ENCODE measurements at regions not wholly inside any gene's neighbourhood (a gene's known extent, or its start where the extent isn't known, plus 50 kb on each side); places are given as distances from the start of the nearest gene placed in this dataset.
A peak's percentile ranks its signal among the peaks of the same experiment; 100 is the strongest.
"Not testable (repeated sequence)": the region's sequence is repeated elsewhere in the genome, so short reads cannot be mapped to it uniquely, and the experiment has no call there.

DNA sequence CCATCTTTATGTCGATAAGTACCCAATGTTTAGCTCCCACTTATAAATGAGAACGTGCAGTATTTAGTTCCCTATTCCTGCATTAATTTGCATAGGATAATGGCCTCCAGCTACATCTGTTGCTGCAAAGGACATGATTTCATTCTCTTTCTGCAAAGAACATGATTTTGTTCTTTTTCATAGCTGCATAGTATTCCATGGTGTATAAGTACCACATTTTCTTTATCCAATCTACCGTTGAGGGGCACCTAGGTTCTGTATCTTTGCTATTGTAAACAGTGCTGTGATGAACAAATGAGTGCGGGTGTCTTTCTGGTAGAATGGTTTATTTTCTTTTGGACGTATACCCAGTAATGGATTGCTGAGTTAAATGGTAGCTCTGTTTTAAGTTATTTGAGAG is 63.0 kb downstream of the HLX start:
- no peak for DNase-seq

GRCh38 chr1:220942914-220943313 is 63.7 kb downstream of the HLX start:
- DNase-seq, result not testable (repeated sequence)

DNA sequence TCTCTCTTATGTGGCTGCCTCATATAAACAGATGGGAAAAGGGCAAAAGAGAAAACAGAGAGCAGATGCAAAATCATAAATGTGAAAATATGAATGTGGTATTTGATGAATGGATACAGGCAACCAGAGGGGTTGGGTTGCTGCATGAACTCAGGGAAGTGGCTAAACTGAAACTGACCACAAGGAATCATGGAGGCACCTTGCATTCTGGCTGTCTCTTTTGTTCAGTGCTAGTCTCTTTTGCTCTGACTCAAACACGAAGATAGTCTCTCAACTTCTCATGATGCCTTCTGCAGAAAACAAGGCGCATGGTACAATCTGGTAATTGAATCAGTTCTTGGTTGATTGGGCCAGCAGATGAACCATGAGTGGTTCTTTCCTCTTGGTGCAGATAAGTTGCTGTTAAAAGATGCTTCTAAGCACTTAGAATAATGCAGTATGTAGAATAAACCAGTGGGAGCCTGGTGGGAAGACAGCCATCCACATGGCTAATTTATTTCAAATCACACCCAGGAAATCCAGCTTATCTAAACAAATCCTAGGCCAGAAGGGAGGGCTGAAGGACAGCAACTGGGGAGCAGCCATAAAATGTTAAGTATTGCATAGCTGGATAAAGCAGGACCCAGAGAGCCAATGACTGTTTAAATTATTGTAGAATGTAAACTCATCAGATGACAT is 64.2 kb downstream of the HLX start:
- no peak for DNase-seq

DNA sequence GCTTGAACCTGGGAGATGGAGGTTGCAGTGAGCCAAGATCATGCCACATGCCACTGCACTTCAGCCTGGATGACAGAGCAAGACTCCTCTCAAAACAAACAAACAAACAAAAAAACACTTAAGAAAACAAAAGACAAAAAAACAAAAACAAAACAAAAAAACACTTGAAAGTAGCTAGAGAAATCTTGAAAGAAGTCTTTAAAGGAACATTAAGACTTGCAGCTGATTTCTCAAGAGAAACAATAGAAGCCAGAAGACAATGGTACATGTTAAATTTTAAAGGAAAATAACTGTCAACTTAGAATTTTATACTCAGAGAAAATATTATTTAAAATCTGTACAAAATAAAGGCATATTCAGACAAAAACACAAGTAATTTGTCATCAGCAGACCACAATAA is 71.3 kb downstream of the HLX start:
- DNase-seq, result no peak

- no peak for DNase-seq
These were observed 73.9 kb downstream of the HLX start for GRCh38 chr1:220952961-220953643.

DNA sequence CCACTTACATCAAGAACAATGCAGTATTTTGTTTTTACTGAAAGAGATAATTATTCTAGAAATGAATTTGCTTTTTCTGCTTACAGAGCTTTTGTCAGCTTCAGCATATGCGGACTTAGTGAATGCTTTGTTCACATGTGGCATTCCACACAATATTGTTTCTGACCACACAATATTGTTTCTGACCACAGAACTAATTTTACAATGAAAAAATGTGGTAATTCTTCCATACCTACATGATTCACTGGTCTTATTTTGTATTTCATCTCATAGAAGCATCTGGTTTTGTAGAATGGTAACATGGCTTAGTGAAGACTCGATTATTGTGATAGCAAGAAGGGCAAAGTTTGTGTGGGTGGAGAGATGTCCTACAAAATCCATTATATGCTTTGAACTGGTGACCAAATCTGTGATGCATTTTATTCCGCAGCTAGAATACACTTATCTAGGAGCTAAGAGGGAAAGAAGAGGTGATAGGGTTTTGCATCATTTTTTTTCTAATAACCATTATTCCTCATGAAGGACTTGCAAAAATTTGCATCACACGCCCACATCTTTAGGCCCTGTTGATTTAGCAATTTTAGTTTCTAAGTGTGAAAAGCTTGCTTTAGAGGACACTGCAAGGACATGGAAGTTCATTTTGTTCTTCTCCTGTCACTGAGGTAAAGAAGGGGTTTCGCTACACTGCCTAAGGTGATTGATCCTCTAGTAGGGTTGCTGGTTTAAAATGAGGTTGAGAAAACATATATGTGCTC is 75.3 kb downstream of the HLX start:
- DNase-seq, result no peak

DNA sequence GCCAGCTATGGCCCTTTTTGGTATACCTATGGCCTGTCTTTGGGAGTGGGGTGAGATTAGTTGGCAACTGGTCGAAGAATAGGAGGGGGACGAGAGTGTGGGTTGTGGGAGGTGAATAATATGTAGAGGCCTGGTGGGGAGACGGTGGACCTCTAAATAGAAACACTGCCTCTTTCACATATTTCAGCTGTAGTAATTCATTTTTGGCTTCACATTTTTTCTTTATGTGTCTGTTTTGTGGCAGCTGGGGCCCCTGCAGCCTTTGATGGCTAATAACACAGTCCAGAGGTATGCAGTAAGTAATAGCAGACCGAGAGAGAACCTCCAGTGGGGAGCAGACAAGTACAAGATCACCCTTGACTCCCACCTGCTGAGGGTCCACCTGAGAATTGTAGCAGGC is 75.9 kb downstream of the HLX start:
- DNase-seq, result no peak

GRCh38 chr1:220956501-220957232 is 77.4 kb downstream of the HLX start:
- DNase-seq, result no peak

- no peak for DNase-seq
These were observed 78.0 kb downstream of the HLX start for GRCh38 chr1:220957233-220957605.

DNA sequence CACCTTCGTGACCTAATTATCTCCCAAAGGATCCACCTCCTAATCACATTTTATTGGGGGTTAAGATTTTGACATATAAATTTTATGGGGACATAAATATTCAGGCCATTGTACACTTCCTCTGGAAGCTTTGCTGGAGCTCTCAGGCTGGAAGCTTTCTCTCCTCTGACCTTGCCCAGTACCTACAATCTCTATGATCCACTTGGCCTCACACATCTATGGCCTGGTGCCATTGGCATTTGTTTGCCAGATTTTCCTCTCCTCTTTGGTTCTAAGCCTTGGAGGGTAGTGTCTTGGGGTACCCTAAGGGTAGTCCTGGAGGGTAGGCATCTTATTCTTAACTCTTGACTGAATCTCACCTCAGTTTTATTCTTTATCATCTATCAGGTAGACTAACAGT is 79.0 kb downstream of the HLX start:
- DNase-seq, result no peak

DNA sequence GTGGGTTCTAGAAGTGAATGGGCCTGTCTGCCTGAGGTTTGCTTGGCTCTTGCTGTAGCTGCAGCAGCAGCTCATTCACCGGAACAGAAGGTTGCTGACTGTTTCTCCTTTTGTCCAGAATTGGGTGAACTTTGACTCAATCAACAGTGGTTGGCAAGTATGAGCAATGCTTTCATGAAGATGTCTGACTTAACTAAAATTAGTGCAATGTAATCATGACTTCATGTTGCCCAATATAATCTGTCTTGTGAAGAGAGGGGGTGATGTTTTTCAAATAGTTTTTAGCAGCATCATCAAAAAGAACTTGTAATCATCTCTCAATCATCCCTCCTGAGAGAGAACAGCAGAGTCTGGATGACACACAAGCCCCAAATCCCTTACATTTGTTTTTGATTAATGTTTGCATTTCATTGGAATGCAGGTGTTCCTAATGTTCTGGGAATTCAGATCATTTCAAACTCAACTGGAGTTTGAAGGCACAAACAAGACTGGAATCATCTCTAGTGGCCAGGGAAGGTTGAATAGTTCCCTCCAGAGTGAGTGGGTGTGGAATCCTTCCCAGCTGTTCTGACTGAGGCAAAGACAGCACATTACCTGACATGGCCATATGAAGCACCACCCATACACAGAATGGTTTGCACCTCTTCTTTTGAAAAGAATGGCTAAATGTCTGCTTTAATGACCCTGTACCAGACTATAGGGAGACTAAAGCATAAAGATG is 82.9 kb downstream of the HLX start:
- peak; percentile 27 for DNase-seq

DNA sequence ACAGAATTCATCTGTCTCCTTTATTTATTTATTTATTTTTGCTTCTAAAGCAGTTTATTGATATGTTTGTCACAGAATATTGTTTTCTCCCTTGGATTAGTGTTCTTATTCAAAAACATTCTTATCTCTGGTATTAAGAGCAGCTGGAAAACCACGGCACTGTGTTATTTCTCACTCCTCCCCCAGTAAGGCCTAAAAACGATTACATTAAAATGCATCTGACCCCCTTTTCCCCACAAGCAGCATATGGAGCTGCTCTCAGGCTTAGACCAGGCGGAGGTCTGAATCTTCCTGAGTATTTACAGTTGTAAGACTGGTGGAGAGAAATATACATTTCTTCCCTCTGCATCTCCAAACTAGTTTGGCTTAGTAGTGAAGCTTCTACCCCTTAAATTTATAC is 86.8 kb downstream of the HLX start:
- DNase-seq, result no peak

GRCh38 chr1:220966473-220966872 is 87.2 kb downstream of the HLX start:
- no peak for DNase-seq

- no peak for DNase-seq
These were observed 87.8 kb downstream of the HLX start for GRCh38 chr1:220966881-220967611.

DNA sequence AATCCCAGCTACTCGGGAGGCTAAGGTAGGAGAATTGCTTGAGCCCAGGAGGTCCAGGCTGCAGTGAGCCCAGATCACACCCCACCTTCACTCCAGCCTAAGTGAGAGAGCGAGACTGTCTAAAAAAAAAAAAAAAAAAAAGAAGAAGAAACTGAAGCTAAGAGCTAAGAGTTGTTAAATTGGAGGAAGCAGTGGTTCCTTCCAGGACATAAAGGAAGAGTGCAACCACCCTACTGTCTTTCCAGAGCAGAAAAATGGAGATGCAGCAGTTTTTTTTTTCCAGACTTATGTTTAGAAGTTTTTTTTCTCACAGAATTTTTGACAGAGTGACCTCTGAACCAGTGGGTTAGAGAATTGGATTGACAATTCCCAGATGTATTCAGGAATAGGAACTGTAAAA is 88.7 kb downstream of the HLX start:
- no peak for DNase-seq

GRCh38 chr1:220969281-220969680 is 90.0 kb downstream of the HLX start:
- DNase-seq, result not testable (repeated sequence)

DNA sequence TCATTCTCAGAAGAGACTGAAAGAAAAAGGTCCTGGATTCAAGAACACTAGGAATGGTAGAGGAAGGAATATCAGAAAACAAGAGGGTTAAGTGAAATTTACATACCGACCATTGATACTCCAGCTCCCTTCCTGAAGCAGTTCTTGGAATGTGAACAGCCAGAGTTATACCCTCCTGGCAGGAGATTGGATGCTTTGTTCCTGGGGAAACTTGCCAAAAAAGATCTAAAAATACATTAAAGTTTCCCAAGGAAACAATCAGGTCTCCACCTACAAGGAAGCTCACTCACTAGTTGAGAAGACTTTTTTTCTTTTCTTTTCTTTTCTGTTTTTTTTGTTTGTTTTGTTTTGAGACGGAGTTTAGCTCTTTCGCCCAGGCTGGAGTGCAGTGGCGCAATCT is 91.1 kb downstream of the HLX start:
- DNase-seq, result no peak

DNA sequence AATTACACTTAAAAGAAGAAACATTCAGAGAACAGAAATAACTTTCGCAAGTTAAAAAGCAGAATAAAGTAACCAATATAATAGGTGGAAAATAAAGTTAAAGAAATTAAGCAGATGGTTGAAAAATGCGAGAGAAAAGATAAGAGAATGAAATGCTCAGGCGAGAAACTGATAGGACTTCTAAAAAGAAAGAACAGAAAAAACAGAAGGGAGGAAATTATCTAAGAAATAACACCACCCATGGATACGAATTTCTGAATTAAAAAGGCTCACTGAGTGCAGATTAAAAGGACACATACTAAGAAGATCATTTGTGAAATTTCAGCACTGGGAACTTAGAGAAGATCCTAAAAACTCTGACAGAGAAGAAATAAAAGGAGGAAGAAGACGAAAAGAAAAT is 92.0 kb downstream of the HLX start:
- DNase-seq, result no peak

DNA sequence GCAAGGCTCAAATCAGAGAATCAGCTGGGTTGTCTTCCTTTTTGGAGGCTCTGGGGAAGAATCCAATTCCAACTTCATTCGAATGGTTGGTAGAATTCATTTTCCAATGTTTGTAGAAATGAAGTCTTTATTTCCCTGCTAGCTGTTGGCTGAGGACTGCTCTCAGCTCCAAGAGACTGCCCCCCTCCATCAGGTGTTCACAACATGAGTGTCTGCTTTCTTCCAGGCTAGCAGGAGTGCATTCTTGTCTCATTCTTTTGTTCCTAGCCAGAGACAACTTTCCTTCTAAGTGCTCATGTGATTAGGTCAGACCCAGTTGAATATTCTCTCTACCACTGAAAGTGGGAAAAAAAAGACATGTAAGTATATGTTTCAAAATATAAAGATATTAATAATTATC is 95.2 kb downstream of the HLX start:
- no peak for DNase-seq

GRCh38 chr1:220976390-220976789 is 97.1 kb downstream of the HLX start:
- DNase-seq, result no peak

- DNase-seq, result no peak
These were observed 100.1 kb downstream of the HLX start for GRCh38 chr1:220979371-220979770.

- no peak for DNase-seq
These were observed 103.4 kb downstream of the HLX start for GRCh38 chr1:220982686-220983085.
